Renal pelvis (tissue), 1 donor: ENCODE measurements at regions not wholly inside any gene's neighbourhood (a gene's known extent, or its start where the extent isn't known, plus 50 kb on each side); places are given as distances from the start of the nearest gene placed in this dataset.

Experiments used
- DNase-seq: peaks from one replicate; pipeline ENCODE4 v3.0.0-alpha.2; 2013

DNA sequence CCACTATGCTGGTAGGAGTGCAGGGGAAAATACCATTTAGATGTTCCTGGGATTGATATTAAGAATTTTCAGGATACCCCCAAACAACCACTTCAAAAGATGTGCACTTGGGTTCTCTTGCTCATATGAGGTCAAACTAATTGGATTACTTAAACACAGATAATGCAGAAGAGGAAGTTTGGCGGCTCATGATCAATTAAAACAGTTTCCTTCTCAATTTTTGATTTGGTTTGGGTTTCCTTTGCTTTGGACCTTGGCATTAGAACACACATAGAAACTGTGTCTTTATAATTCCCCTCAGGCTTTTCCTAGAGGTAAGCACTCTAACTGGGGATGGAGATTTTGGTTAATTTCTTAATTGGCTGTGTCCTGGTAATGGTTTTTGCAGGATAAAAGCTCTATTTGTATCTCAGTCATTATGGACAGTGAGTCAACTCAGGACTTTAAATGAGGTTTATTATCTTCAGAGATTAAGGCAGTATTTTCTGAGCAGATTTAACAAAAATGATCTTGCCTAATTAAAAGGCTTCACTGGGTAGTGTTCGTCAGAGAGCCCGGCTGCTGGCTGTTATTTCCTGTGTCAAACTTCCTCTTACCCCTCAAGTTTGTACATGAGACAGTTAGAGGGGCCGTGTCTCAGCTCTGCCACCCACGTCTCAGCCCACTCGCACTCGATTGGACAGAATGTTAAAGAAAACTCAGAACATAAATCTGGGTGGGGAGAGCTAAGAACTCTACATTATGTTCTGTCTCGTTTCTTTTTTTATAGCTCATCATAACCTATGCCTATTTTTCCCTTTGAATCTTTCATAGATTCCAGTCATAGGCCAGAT is 50.3 kb upstream of the PREP start:
- DNase-seq, result no peak
